ENCODE measurements at regions not wholly inside any gene's neighbourhood (a gene's known extent, or its start where the extent isn't known, plus 50 kb on each side); places are given as distances from the start of the nearest gene placed in this dataset.

- TF ChIP-seq POLR2A (IDR thresholded peaks at IDR 0.05; ENCODE audit: low read length), result no peak
- TF ChIP-seq GATA1 (IDR thresholded peaks at IDR 0.05; ENCODE audit: low read depth, low read length), result no peak
Measured at GRCh38 chr1:70847013-70847412, 200.6 kb downstream of the PTGER3 start.

All from erythroblast (primary cell).